HG03565 (cell line): ENCODE measurements at regions not wholly inside any gene's neighbourhood (a gene's known extent, or its start where the extent isn't known, plus 50 kb on each side); places are given as distances from the start of the nearest gene placed in this dataset.
"Not testable (repeated sequence)": the region's sequence is repeated elsewhere in the genome, so short reads cannot be mapped to it uniquely, and the experiment has no call there.

Source experiments
- ATAC-seq: cut with Tn5 transposase; IDR thresholded peaks from one replicate; pipeline ENCODE4 v1.9.1; 2021; ENCODE audit warnings: mild to moderate bottlenecking, moderate library complexity; ENCODE audit not compliant: unreplicated experiment

GRCh38 chr16:29203046-29203932, 203.2 kb downstream of the NPIPB11 start:
- ATAC-seq = not testable (repeated sequence)

- ATAC-seq = not testable (repeated sequence)
Measured at GRCh38 chr16:29202642-29203041, 203.9 kb downstream of the NPIPB11 start.

- not testable (repeated sequence) for ATAC-seq
Measured at GRCh38 chr16:29202025-29202632, 204.4 kb downstream of the NPIPB11 start.

GRCh38 chr16:29201296-29202024, 205.1 kb downstream of the NPIPB11 start:
- not testable (repeated sequence) for ATAC-seq

GRCh38 chr16:29200681-29201080, 205.8 kb downstream of the NPIPB11 start:
- not testable (repeated sequence) for ATAC-seq

GRCh38 chr16:29200135-29200601, 206.3 kb downstream of the NPIPB11 start:
- ATAC-seq = not testable (repeated sequence)

- not testable (repeated sequence) for ATAC-seq
Measured at GRCh38 chr16:29199626-29200025, 206.9 kb downstream of the NPIPB11 start.

- no peak for ATAC-seq
Measured at GRCh38 chr16:29198731-29199521, 207.6 kb downstream of the NPIPB11 start.

- ATAC-seq = no peak
Measured at GRCh38 chr16:29198231-29198630, 208.3 kb downstream of the NPIPB11 start.

GRCh38 chr16:29197494-29198100, 208.9 kb downstream of the NPIPB11 start:
- ATAC-seq = not testable (repeated sequence)

- not testable (repeated sequence) for ATAC-seq
Measured at GRCh38 chr16:29196746-29197145, 209.8 kb downstream of the NPIPB11 start.

- not testable (repeated sequence) for ATAC-seq
Measured at GRCh38 chr16:29195116-29195872, 210.4 kb downstream of the LAT start.

GRCh38 chr16:29194185-29194844, 209.5 kb downstream of the LAT start:
- not testable (repeated sequence) for ATAC-seq

GRCh38 chr16:29193634-29194033, 208.8 kb downstream of the LAT start:
- ATAC-seq = not testable (repeated sequence)

GRCh38 chr16:29193248-29193574, 208.4 kb downstream of the LAT start:
- ATAC-seq = not testable (repeated sequence)

GRCh38 chr16:29192329-29193247, 207.7 kb downstream of the LAT start:
- ATAC-seq = no peak

- ATAC-seq = not testable (repeated sequence)
Measured at GRCh38 chr16:29191636-29192180, 206.9 kb downstream of the LAT start.
